ENCODE measurements at regions not wholly inside any gene's neighbourhood (a gene's known extent, or its start where the extent isn't known, plus 50 kb on each side); places are given as distances from the start of the nearest gene placed in this dataset.

- no peak for DNase-seq (ENCODE audit: low read depth in 2 of 2)
Observed at GRCh38 chr1:30406996-30407864, 316.2 kb downstream of the MATN1 start.

DNA sequence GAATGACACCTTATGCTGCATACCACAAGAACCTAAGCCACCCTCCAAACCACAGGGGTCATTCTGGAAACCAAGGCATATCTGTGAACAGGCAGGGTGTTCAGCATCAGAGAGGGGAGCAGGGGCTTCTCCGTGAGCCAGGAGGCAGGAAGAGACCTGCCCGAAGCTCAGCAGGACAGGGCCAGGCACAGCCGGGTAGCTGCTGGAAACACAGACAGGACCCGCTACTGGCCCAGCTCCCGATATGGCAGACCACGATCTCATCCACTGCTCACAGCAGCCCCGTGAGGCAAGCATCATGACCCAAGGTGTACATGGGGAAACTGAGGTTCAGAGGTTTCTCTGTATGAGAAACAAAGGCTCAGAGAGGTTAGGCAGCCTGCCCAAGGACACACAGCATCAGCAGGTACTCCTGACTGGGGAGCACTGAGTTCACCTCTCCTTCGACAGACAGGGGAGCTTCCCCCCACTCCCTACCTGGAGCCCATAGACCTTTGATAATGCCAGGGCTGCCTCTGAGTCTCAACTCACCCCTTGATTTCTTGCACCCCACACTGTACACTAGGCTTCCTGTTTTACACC is 317.7 kb downstream of the MATN1 start:
- no peak for DNase-seq (ENCODE audit: low read depth in 2 of 2)

DNA sequence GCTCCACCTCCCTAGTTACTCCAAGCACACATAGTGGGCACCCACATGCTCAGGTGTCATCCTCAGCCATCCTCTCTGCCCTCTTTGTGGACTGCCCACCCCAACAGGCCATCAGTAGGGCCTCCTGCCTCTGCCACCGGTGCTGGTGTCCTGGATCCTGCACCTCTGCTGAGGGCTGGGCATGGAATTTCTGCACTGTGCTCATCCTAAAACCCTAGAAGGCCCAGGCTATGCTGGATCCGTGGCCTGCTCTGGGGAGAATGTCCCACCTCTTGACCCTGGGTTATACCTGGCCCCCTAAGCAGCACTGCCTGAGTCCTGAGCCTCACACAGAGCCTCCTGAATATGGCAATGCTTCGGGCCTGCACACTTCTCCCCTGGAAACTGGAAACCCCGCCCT is 318.3 kb downstream of the MATN1 start:
- no peak for DNase-seq (ENCODE audit: low read depth in 2 of 2)

DNA sequence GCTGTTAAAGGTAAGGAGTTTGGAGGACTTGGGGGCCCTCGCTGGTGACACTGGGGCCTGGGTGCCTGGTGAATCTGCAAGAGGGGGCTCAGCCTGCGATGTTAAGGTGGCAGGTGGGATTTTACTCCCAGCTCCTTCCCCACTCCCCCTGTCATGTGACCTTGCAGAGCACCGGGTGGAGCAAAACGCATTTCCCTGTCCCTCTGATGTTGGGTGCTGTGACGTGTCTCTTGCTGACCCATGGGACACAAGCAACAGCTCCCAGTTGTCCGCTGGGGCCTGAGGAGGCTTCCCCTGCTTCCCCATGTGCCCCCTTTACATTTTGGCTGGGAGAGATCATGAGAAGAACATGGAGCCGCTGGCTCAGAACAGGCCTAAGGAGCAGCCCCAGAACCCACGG is 319.0 kb downstream of the MATN1 start:
- no peak for DNase-seq (ENCODE audit: low read depth in 2 of 2)

- no peak for DNase-seq (ENCODE audit: low read depth in 2 of 2)
Observed at GRCh38 chr1:30403726-30404125, 319.7 kb downstream of the MATN1 start.

DNA sequence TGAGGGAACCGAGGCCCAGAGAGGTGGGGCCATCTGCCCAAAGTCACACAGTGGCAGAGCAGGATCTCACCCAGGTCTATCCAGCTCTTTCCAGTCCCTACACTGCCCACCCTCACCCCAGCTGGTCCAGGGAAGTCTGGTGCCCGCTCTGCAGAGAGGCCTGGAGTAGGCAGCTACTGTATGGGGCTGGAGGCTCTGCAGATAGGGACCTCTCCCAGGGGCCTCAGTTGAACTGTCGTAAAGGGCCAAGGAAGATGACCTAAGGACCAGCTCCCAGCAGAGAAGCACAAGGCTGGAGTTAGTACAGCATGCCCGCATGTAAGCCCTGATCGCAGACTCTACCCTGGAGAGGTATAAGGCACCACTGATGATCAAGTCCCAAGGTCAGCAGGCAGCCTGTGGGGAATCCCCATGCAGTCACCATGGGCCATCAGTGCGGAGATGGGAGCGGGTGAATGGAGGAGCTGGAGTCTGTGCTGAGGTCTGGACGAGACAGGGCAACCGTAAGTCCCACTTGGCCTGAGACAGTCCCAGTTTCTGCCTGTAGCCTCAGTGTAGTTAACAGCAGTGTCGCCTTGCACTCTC is 320.2 kb downstream of the MATN1 start:
- no peak for DNase-seq (ENCODE audit: low read depth in 2 of 2)

DNA sequence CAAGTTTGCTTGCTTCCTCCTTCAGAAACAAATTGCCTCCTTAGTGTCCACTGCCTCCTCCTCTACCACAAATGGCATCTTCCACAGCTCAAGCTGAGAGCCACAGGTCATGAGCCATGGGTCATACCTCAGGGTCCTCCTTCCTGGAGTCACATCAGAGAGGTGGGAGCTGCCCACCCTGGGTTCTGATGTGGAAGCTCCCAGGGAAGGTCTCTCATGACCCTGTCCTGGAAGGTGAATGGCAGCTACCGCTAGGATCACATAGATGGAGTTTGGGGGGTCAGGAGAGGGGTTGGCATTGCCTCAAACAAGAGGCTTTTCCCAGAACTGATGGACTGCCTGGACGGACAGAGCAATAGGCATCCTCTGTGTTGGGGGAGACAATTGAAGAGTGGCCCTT is 321.4 kb downstream of the MATN1 start:
- DNase-seq (ENCODE audit: low read depth in 2 of 2) = no peak

DNA sequence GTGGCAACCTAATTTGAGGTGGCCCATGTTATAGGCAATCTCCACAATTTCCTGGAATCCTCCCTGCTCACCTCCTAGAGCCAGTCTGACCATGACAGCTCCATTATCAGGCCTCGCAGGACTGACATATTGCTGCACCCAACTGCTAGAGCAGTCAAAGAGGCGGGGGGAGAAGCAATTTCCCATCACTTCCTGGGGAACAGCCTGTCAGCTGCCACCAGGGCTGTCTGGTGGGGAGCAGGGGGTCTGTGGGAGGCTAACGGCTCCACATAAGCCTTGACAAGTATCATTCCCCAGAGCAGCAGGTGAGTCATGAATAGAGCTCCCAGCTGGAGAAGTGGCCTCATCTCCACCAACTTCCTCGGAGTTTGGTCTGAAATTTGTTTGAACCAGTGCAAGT is 322.9 kb downstream of the MATN1 start:
- DNase-seq (ENCODE audit: low read depth in 2 of 2) = no peak

DNA sequence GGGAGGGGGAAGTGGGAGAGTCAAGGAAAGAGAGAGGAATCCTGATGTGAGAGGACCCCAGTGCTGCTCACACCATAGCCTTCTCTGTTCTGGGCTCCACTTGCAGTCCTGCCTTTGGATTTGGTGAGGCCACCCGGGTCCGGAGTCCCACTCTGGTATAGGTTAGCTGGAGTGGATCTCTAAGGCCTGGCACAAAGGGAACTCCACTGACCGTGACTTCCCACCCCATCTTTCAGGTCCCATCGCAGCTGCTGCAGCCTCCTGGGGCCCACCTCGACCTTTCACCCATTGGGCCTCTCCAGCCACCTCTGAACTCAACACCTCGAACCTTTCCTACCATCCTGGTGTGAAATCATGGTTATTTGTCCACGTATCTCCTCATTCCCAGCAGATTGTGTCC is 324.4 kb downstream of the MATN1 start:
- DNase-seq (ENCODE audit: low read depth in 2 of 2) = no peak

DNA sequence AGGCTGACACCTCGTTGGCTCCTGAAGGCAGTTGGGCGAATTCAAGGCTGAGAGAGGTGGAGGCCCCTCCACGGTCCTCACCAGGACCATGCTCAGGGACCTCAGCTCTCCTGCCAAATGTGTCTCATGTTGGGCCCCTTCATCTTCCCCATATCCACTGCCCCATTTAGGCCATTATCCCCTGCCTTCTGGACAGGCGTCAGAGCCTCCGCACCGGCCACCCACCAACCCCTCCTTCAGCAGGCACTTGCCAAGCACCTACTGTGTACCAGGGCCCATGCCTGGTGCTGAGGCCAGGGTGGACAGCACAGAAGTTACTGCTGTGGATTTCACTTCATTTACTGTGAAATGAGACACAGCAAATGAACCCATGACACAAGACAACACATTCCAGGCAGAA is 325.8 kb downstream of the MATN1 start:
- DNase-seq (ENCODE audit: low read depth in 2 of 2) = no peak

DNA sequence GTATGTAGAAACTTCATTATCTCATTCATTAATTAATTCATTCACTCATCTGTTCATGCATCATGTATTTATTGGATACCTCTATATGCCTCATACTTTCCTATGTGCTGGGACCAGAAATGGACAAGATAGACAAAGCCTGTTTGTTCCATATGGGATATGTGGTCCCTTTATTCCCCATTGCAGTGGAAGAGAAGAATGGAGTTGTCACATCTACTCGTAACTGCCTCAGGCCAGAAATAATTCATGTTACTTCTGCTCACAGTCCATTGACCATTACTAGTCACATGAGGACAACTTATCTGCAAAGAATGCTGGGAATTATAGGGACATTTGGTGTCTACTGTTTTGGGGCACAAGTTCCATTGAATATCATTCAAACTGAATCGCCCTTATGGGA is 327.8 kb downstream of the MATN1 start:
- no peak for DNase-seq (ENCODE audit: low read depth in 2 of 2)

GRCh38 chr1:30388386-30388785 is 335.0 kb downstream of the MATN1 start:
- DNase-seq (ENCODE audit: low read depth in 2 of 2) = no peak

GRCh38 chr1:30386156-30386926 is 337.0 kb downstream of the MATN1 start:
- no peak for DNase-seq (ENCODE audit: low read depth in 2 of 2)

DNA sequence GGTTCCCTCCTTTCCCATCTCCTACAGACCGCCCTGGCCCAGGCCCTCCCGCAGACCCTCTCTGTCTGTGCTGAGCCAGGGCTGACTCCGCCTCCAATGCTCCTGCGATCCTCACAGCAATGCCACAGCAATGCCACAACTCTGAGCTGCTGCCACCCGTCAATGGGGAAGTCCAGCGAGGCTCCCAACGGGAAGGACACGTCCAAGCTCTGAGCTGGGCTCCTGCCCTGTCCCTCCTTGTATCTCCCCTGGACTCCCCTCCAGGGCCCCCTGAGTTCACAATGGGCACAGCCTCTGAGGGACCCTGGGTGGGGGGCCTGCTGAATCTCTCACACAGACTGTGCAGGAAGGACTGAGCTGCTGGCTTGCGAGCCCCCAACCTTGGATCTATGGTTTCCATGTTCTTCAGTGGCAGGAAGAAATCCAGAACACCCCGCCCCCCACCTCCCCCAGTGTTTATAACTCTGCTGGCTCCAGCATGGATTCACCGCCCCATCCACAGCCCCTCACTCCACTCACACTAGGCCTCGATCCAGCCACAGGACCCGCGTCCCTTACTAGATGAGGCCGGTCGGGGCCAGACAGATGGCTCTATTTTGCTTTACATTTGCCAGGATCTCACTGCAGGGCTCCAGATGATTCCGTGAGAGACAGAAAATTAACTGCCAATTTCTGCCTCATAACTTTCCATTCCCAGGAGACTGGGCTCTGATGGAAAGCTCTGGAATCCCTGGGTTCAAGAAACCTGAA is 338.0 kb downstream of the MATN1 start:
- DNase-seq (ENCODE audit: low read depth in 2 of 2) = no peak

GRCh38 chr1:30384286-30385245 is 338.8 kb downstream of the MATN1 start:
- DNase-seq (ENCODE audit: low read depth in 2 of 2) = no peak

DNA sequence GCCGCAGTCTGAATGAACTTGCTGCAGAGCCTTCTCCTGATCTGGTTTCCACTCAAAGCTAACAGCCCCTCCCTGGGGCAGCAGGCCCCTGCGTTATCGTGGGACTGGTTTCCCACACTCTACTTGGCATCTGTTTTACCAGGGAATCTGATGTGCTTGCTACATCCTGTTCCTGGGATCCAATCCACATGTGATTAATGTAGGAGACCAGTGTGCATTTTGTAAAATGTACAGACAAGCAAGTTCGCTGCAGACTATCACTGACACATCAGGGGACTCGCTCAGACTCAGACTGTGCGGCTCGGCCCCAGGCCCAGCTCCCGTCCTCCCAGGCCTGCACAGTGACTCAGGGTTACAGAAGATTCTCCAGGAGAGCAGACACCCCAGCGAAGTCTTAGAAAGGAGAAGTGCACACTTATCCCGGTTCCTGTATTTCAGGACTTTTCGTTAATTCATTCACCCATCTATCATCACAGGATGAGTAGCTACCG is 340.1 kb downstream of the MATN1 start:
- no peak for DNase-seq (ENCODE audit: low read depth in 2 of 2)

- no peak for DNase-seq (ENCODE audit: low read depth in 2 of 2)
Observed at GRCh38 chr1:30382496-30382895, 340.9 kb downstream of the MATN1 start.

- DNase-seq (ENCODE audit: low read depth in 2 of 2) = no peak
Observed at GRCh38 chr1:30381671-30382365, 341.6 kb downstream of the MATN1 start.

- DNase-seq (ENCODE audit: low read depth in 2 of 2) = no peak
Observed at GRCh38 chr1:30381266-30381665, 342.1 kb downstream of the MATN1 start.

GRCh38 chr1:30380625-30380984 is 342.8 kb downstream of the MATN1 start:
- DNase-seq (ENCODE audit: low read depth in 2 of 2) = no peak
